Trophoblast cell (in vitro differentiated cells and primary cell): ENCODE measurements at regions not wholly inside any gene's neighbourhood (a gene's known extent, or its start where the extent isn't known, plus 50 kb on each side); places are given as distances from the start of the nearest gene placed in this dataset.

Experiments
- DNase-seq, 2 donors: peaks; one replicate each; pipeline ENCODE4 v3.0.0-alpha.2; 2016
- H2AFZ ChIP-seq: 2 replicates; pipeline ENCODE4 v1.6.1; 2013; ENCODE audit warnings: low read length, moderate library complexity, mild to moderate bottlenecking; ENCODE audit not compliant: insufficient read depth, poor library complexity
- H2AK5ac ChIP-seq: 2 replicates; pipeline ENCODE4 v1.6.1; 2013; ENCODE audit warnings: mild to moderate bottlenecking, low read length
- H2BK120ac ChIP-seq: 2 replicates; pipeline ENCODE4 v1.6.1; 2013; ENCODE audit warnings: low read length, mild to moderate bottlenecking, moderate library complexity; ENCODE audit not compliant: insufficient read depth, poor library complexity
- H2BK12ac ChIP-seq: 2 replicates; pipeline ENCODE4 v1.6.1; 2013; ENCODE audit warnings: mild to moderate bottlenecking, low read length, moderate library complexity
- H2BK5ac ChIP-seq: 2 replicates; pipeline ENCODE4 v1.6.1; 2013; ENCODE audit warnings: low read length, low read depth, moderate library complexity, mild to moderate bottlenecking; ENCODE audit not compliant: poor library complexity
- H3K14ac ChIP-seq: 2 replicates; pipeline ENCODE4 v1.6.1; 2013; ENCODE audit warnings: mild to moderate bottlenecking, low read length
- H3K18ac ChIP-seq: 2 replicates; pipeline ENCODE4 v1.6.1; 2013; ENCODE audit warnings: mild to moderate bottlenecking, low read length
- H3K23ac ChIP-seq: 2 replicates; pipeline ENCODE4 v1.6.1; 2013; ENCODE audit warnings: low read length
- H3K27ac ChIP-seq: 2 replicates; pipeline ENCODE4 v1.5.1; 2013; ENCODE audit warnings: low read depth, mild to moderate bottlenecking, inconsistent platforms, low read length, moderate library complexity
- H3K27me3 ChIP-seq: 2 replicates; pipeline ENCODE4 v1.6.1; 2013; ENCODE audit warnings: inconsistent platforms, mild to moderate bottlenecking, low read length, moderate library complexity; ENCODE audit not compliant: insufficient read depth
- H3K36me3 ChIP-seq, 2 experiments: 1 replicate in 1 of 2; 2 replicates in 1 of 2; pipeline ENCODE4 v1.6.1; 2013; ENCODE audit warnings: low read length in 2 of 2, mild to moderate bottlenecking in 2 of 2, moderate library complexity in 1 of 2; ENCODE audit not compliant: insufficient read depth in 2 of 2, control insufficient read depth in 1 of 2
- H3K4ac ChIP-seq: 2 replicates; pipeline ENCODE4 v1.6.1; 2013; ENCODE audit warnings: low read depth, mild to moderate bottlenecking, low read length, moderate library complexity
- H3K4me1 ChIP-seq, 2 experiments: 1 replicate in 1 of 2; 2 replicates in 1 of 2; pipeline ENCODE4 v1.6.1; 2013; ENCODE audit warnings: low read length in 2 of 2, mild to moderate bottlenecking in 2 of 2, moderate library complexity in 1 of 2; ENCODE audit not compliant: insufficient read depth in 2 of 2, control insufficient read depth in 1 of 2
- H3K4me2 ChIP-seq: 2 replicates; pipeline ENCODE4 v1.6.1; 2013; ENCODE audit warnings: inconsistent platforms, mild to moderate bottlenecking, low read length, moderate library complexity
- H3K4me3 ChIP-seq: 2 replicates; pipeline ENCODE4 v1.5.1; 2013; ENCODE audit warnings: mild to moderate bottlenecking, low read depth, low read length, inconsistent platforms
- H3K79me1 ChIP-seq: one replicate; pipeline ENCODE4 v1.6.1; 2013; ENCODE audit warnings: low read length
- H3K79me2 ChIP-seq: 2 replicates; pipeline ENCODE4 v1.6.1; 2013; ENCODE audit warnings: low read length, mild to moderate bottlenecking; ENCODE audit not compliant: control insufficient read depth, insufficient read depth, poor library complexity
- H3K9ac ChIP-seq: 2 replicates; pipeline ENCODE4 v1.6.1; 2013; ENCODE audit warnings: mild to moderate bottlenecking, low read length
- H3K9me3 ChIP-seq: 2 replicates; pipeline ENCODE4 v1.6.1; 2013; ENCODE audit warnings: low read depth, mild to moderate bottlenecking, control low read depth, inconsistent platforms, low read length; ENCODE audit not compliant: insufficient read depth
- H4K12ac ChIP-seq: 2 replicates; pipeline ENCODE4 v1.6.1; 2013; ENCODE audit warnings: low read depth, mild to moderate bottlenecking, low read length, moderate library complexity
- H4K8ac ChIP-seq: 2 replicates; pipeline ENCODE4 v1.6.1; 2013; ENCODE audit warnings: low read depth, mild to moderate bottlenecking, low read length, moderate library complexity
- H4K91ac ChIP-seq: one replicate; pipeline ENCODE4 v1.6.1; 2013; ENCODE audit warnings: low read depth, mild to moderate bottlenecking, low read length, moderate library complexity
- WGBS: extraction: QIAGEN DNeasy Blood & Tissue Kit; methylation state at CpG from one replicate; pipeline ENCODE4 v1.1.7; 2013; ENCODE audit warnings: missing lambda C conversion rate; ENCODE audit not compliant: insufficient read length, insufficient coverage; ENCODE audit errors: extremely low coverage; 5-methylcytosine and 5-hydroxymethylcytosine counted together

DNA sequence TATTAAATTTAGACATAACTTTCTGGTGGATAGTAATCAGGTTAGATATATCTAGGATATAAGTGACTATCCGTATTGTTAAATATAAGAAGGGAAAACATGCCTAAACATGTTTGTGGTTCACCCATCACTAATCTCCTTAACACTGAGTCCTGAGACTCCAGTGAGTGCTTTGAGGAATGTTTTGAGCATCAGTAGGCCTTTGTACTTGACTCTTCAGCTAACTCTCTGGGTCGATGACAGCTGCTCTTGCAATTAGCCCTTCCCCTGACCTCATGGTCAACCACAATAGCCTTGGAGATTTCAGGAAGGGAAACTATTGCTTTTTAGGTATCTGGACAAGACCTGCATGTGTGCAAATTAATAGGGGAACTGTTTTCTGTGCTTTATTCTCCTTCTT lies 716.8 kb downstream of the EPHA4 start:
- Histone ChIP-seq H2AK5ac (no peak overlapping the region), H3K4me2 (no peak overlapping the region), H3K4ac (no peak overlapping the region), H3K79me1 (no peaks in the 10 kb centered on the region), H4K91ac (no peak overlapping the region), H3K27ac (no peak overlapping the region), H3K18ac (no peak overlapping the region), H3K79me2 (no peaks in the 10 kb centered on the region), H4K8ac (no peak overlapping the region), H3K9ac (no peak overlapping the region), H2BK120ac (no peak overlapping the region), H3K9me3 (no peaks in the 10 kb centered on the region), H2BK12ac (no peak overlapping the region), H2BK5ac (no peak overlapping the region), H3K4me3 (no peak overlapping the region), H3K36me3 (no peaks in the 10 kb centered on the region), H2AFZ (no peak overlapping the region), H3K14ac (no peak overlapping the region), H3K27me3 (no peaks in the 10 kb centered on the region), H3K4me1 (no peaks in the 10 kb centered on the region), H4K12ac (no peak overlapping the region), H3K23ac (no peak overlapping the region)
- DNase-seq, result no peak
- WGBS, result no CpG with 5 or more reads among the region's 2 CpGs

- Histone ChIP-seq H3K27me3 (no peaks in the 10 kb centered on the region), H4K91ac (no peak overlapping the region), H3K4me1 (no peaks in the 10 kb centered on the region), H3K9me3 (no peaks in the 10 kb centered on the region), H3K4me3 (no peak overlapping the region), H3K4ac (no peak overlapping the region), H2AFZ (no peak overlapping the region), H3K23ac (no peak overlapping the region), H3K4me2 (no peak overlapping the region), H3K36me3 (no peaks in the 10 kb centered on the region), H2BK120ac (no peak overlapping the region), H3K9ac (no peak overlapping the region), H2AK5ac (no peak overlapping the region), H4K8ac (no peak overlapping the region), H3K14ac (no peak overlapping the region), H2BK5ac (no peak overlapping the region), H4K12ac (no peak overlapping the region), H2BK12ac (no peak overlapping the region), H3K79me2 (no peaks in the 10 kb centered on the region), H3K27ac (no peak overlapping the region), H3K79me1 (no peaks in the 10 kb centered on the region), H3K18ac (no peak overlapping the region)
- no CpG with 5 or more reads among the region's 2 CpGs for WGBS
- no peak for DNase-seq
Observed at GRCh38 chr2:220856486-220856885, 715.6 kb downstream of the EPHA4 start.

GRCh38 chr2:220857368-220857767 lies 714.7 kb downstream of the EPHA4 start:
- Histone ChIP-seq H3K18ac (no peak overlapping the region), H2BK5ac (no peak overlapping the region), H3K9me3 (no peaks in the 10 kb centered on the region), H3K9ac (no peak overlapping the region), H4K8ac (no peak overlapping the region), H2AK5ac (no peak overlapping the region), H2BK120ac (no peak overlapping the region), H3K36me3 (no peaks in the 10 kb centered on the region), H4K12ac (no peak overlapping the region), H3K14ac (no peak overlapping the region), H3K4ac (no peak overlapping the region), H4K91ac (no peak overlapping the region), H3K27me3 (no peaks in the 10 kb centered on the region), H3K4me3 (no peak overlapping the region), H3K4me1 (no peaks in the 10 kb centered on the region), H3K79me1 (no peaks in the 10 kb centered on the region), H2AFZ (no peak overlapping the region), H3K4me2 (no peak overlapping the region), H3K27ac (no peak overlapping the region), H3K79me2 (no peaks in the 10 kb centered on the region), H2BK12ac (no peak overlapping the region), H3K23ac (no peak overlapping the region)
- no peak for DNase-seq
- no CpG with 5 or more reads among the region's 1 CpG for whole genome bisulfite sequencing

DNA sequence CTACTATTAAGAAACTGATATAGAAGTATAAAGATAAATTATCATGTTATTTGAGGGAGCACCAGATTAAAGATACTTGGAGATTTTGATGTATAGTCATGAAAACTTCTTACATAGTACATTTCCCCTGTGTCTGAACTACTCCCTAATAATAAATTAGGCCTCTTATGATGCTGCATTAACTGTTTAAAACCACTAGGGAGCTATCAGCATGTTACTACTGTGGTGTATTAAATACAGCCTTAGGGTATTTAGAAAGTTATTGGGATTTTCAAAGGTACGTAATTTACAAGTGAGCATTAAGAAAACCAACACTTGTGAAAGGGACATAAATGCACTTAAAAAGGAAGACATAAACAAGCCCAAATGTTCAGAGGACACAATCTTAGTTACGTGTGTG lies 714.0 kb downstream of the EPHA4 start:
- Histone ChIP-seq H2BK120ac (no peak overlapping the region), H3K79me1 (no peaks in the 10 kb centered on the region), H2AFZ (no peak overlapping the region), H3K4me1 (no peaks in the 10 kb centered on the region), H4K8ac (no peak overlapping the region), H3K18ac (no peak overlapping the region), H4K12ac (no peak overlapping the region), H3K14ac (no peak overlapping the region), H2BK5ac (no peak overlapping the region), H3K4me3 (no peak overlapping the region), H4K91ac (no peak overlapping the region), H3K9me3 (no peaks in the 10 kb centered on the region), H3K4ac (no peak overlapping the region), H3K9ac (no peak overlapping the region), H2AK5ac (no peak overlapping the region), H3K4me2 (no peak overlapping the region), H3K27ac (no peak overlapping the region), H3K23ac (no peak overlapping the region), H3K27me3 (no peaks in the 10 kb centered on the region), H3K36me3 (no peaks in the 10 kb centered on the region), H3K79me2 (no peaks in the 10 kb centered on the region), H2BK12ac (no peak overlapping the region)
- WGBS, result no CpG with 5 or more reads among the region's 2 CpGs
- DNase-seq, result no peak
